Brain microvascular endothelial cell (primary cell): ENCODE measurements at regions not wholly inside any gene's neighbourhood (a gene's known extent, or its start where the extent isn't known, plus 50 kb on each side); places are given as distances from the start of the nearest gene placed in this dataset.

ENCODE experiments used
- DNase-seq: peaks from one replicate; pipeline ENCODE4 v3.0.0-alpha.2; 2020
- H3K27ac ChIP-seq: fragments of 250-450 bp; sonication (Bioruptor Pico); 2 replicates; pipeline ENCODE4 v1.5.1; 2020; ENCODE audit warnings: mild to moderate bottlenecking, moderate library complexity
- H3K27me3 ChIP-seq: fragments of 250-450 bp; sonication (Bioruptor Pico); replicated peaks from 2 replicates; pipeline ENCODE4 v1.5.1; 2020; ENCODE audit warnings: mild to moderate bottlenecking
- H3K36me3 ChIP-seq: fragments of 250-450 bp; sonication (Bioruptor Pico); replicated peaks from 2 replicates; pipeline ENCODE4 v1.5.1; 2020; ENCODE audit warnings: mild to moderate bottlenecking
- H3K4me3 ChIP-seq: 2 replicates; pipeline ENCODE4 v1.5.1; 2011; ENCODE audit warnings: low read depth, mild to moderate bottlenecking, control low read depth, low read length, moderate library complexity
- in situ Hi-C: cut with HindIII; loops from 2 replicates; pipeline ENCODE4 v1.10.0; 2017; ENCODE audit warnings: low sequenced_read_pairs, low pct_ligation_motif_present
- TF ChIP-seq, protein P1 (sequence below): IDR thresholded peaks from 2 replicates; pipeline ENCODE4 v1.5.1; 2011; ENCODE audit warnings: low read depth, mild to moderate bottlenecking, moderate library complexity, low read length, control low read depth, inconsistent platforms; ENCODE audit errors: missing control alignments

DNA sequence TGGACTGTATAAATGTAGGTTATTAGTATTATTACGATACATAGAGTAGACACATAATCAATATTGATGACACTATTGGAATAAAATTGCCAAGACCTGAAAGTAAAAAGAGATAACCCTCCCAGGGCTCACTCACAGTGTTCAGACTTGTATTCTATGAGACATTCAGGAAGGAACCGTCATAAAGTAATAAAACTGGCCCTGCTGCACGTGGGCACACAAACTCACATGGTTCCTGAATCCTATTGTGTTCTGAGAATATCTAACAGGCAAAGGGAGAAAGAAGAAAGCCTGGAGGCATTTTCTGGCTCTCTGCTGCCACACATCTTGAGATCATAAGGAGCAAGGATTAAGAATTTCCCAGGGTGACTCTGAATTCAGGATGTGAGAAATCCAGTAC lies 575.9 kb downstream of the HS3ST4 start:
- in situ Hi-C loops: no loop called here

DNA sequence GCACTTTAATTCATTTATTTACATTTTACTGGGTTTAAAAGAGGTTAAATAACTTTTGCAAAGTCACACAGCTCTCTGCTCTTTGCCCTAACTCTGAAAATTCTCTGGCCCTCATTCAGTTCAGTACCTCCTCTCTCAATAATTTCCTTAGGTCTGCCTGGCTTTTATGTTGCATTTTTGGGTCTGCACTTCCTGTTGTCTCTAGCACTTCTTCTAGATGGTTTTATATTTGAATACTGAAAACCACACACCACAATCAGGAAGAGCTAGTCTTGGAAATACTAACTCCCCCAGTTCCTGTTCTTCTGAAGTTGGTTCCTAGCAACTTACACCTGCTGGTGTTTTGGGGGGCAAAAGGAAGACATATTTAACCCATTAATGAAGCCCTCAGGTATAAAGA lies 577.9 kb downstream of the HS3ST4 start:
- H3K27ac ChIP-seq: no peak overlapping the region
- no peaks in the 10 kb centered on the region for H3K36me3 ChIP-seq
- TF ChIP-seq, protein P1, sequence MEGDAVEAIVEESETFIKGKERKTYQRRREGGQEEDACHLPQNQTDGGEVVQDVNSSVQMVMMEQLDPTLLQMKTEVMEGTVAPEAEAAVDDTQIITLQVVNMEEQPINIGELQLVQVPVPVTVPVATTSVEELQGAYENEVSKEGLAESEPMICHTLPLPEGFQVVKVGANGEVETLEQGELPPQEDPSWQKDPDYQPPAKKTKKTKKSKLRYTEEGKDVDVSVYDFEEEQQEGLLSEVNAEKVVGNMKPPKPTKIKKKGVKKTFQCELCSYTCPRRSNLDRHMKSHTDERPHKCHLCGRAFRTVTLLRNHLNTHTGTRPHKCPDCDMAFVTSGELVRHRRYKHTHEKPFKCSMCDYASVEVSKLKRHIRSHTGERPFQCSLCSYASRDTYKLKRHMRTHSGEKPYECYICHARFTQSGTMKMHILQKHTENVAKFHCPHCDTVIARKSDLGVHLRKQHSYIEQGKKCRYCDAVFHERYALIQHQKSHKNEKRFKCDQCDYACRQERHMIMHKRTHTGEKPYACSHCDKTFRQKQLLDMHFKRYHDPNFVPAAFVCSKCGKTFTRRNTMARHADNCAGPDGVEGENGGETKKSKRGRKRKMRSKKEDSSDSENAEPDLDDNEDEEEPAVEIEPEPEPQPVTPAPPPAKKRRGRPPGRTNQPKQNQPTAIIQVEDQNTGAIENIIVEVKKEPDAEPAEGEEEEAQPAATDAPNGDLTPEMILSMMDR: no peak
- H3K4me3 ChIP-seq: no peak overlapping the region
- in situ Hi-C loops: no loop called here
- H3K27me3 ChIP-seq: no peaks in the 10 kb centered on the region
- DNase-seq: no peak

More for the DNA sequence above, 575.9 kb downstream of the HS3ST4 start:
- DNase-seq: no peak
- Histone ChIP-seq H3K4me3 (no peak overlapping the region), H3K27me3 (no peaks in the 10 kb centered on the region), H3K36me3 (no peaks in the 10 kb centered on the region), H3K27ac (no peak overlapping the region)
- TF ChIP-seq, protein P1: no peak

DNA sequence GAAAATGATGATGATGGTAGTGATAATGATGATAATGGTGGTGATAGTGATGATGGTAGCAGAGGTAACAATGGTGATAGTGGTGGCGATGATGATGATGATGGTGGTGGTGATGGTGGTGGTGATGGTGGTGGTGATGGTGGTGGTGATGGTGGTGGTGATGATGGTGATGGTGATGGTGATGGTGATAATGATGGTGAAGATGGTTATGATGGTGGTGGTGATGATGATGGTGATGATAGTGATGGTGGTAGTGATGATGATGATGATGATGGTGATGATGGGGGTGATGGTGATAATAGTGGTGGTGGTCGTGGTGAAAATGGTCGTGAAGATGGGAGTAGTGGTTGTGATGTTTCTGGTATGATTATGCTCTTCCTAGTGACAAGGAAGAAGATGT lies 581.8 kb downstream of the HS3ST4 start:
- no peak for DNase-seq
- Histone ChIP-seq H3K36me3 (no peaks in the 10 kb centered on the region), H3K4me3 (no peak overlapping the region), H3K27me3 (no peaks in the 10 kb centered on the region), H3K27ac (no peak overlapping the region)
- TF ChIP-seq, protein P1: no peak
- in situ Hi-C loops: no loop called here

DNA sequence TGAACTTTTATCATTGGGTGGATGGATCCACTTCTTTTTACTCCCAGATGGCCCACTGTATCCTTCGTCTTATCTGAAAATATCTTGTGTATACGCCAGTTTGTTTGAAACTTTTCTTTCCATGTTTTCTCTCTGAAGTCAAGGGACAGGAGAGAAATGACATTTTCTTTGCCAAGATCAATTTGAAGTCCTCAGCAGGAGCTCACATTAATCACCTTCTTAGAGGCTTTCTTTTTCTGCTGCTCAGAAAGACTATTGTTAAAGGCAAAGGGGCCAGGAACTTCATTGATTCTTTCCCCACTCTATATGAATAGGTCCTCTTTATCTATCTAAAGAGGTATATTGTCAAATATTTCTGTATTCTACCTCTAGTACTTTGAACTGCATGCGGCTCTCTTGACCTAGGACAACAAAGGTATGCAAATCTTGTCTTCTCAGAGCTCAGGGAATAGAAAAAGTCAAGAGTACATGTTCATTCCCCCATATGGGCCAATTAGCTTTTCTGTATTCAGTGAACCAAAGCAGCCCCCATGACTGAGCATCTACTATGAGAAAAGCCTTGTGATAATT lies 583.3 kb downstream of the HS3ST4 start:
- no peak overlapping the region for H3K27ac ChIP-seq
- in situ Hi-C loops: no loop called here
- no peak overlapping the region for H3K4me3 ChIP-seq
- no peak for DNase-seq
- no peaks in the 10 kb centered on the region for H3K36me3 ChIP-seq
- TF ChIP-seq, protein P1: no peak
- H3K27me3 ChIP-seq: no peaks in the 10 kb centered on the region

DNA sequence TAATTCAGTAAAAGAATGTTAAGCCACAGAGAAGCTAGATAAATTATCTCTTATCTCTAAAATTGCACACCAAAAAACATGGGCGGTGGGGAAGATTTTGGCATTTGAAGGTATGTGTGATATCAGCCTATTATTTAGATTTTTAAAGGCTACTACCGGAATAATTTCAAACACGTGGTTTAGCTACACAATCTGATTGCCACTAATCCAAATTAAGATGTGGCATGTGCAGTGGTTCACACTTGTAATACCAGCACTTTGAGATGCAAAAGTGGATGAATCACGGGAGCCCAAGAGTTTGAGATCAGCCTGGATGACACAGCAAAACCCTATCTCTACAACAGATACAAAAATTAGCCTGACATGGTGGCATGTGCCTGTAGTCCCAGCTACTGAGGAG lies 584.5 kb downstream of the HS3ST4 start:
- TF ChIP-seq, protein P1: no peak
- H3K27me3 ChIP-seq: no peaks in the 10 kb centered on the region
- in situ Hi-C loops: no loop called here
- no peak overlapping the region for H3K27ac ChIP-seq
- no peak overlapping the region for H3K4me3 ChIP-seq
- DNase-seq: no peak
- no peaks in the 10 kb centered on the region for H3K36me3 ChIP-seq
